Mammary epithelial cell (primary cell): ENCODE measurements at regions not wholly inside any gene's neighbourhood (a gene's known extent, or its start where the extent isn't known, plus 50 kb on each side); places are given as distances from the start of the nearest gene placed in this dataset.

ENCODE experiments used
- EZH2 ChIP-seq: IDR thresholded peaks from 2 replicates; pipeline ENCODE4 v1.6.1; 2012; ENCODE audit warnings: low read length, inconsistent platforms, borderline replicate concordance
- TF ChIP-seq, protein P1 (sequence below), 2 donors: IDR thresholded peaks in 1 of 2; conservative IDR thresholded peaks in 1 of 2; 2 replicates each; pipeline ENCODE4 v1.5.1; 2011 to 2012; ENCODE audit warnings: inconsistent platforms in 2 of 2, low read length in 2 of 2, mild to moderate bottlenecking in 2 of 2, control low read depth in 1 of 2, low read depth in 1 of 2; ENCODE audit not compliant: insufficient read depth in 1 of 2; ENCODE audit errors: extremely low read depth in 1 of 2

DNA sequence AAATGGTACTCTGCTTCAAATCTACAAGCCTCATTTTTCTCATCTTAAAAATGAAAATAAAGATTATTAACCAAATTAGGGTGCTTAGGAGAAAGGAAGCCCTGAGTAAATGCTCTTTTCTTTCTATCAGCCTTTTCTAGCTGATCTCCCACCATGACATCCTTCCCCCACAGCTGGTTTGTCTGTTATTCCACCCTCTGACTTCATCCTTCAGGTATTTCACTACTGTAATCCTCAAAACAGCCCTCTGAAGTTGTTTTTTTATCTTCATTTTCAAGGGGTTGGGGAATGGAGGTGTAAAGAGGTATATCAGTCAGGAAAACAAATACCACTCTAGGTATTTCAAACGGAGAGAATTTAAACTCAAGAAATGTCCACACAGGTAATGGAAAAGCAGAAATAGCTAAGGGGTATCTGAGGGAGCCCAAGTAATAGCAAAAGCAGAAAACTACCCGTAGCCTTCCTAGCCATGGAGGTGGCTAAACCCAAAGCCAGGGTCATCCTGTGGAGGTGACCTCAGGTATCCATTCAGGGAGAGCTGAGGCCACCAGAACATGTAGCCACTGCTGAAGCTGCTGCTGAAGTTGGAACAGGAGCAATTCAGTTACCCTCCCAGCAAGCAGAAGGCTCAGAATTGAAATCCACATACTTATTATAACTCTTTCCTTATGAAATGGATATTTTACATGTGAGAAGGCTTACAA, 990.9 kb upstream of the ACVR2A start:
- TF ChIP-seq, protein P1, sequence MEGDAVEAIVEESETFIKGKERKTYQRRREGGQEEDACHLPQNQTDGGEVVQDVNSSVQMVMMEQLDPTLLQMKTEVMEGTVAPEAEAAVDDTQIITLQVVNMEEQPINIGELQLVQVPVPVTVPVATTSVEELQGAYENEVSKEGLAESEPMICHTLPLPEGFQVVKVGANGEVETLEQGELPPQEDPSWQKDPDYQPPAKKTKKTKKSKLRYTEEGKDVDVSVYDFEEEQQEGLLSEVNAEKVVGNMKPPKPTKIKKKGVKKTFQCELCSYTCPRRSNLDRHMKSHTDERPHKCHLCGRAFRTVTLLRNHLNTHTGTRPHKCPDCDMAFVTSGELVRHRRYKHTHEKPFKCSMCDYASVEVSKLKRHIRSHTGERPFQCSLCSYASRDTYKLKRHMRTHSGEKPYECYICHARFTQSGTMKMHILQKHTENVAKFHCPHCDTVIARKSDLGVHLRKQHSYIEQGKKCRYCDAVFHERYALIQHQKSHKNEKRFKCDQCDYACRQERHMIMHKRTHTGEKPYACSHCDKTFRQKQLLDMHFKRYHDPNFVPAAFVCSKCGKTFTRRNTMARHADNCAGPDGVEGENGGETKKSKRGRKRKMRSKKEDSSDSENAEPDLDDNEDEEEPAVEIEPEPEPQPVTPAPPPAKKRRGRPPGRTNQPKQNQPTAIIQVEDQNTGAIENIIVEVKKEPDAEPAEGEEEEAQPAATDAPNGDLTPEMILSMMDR (conservative IDR thresholded peaks at IDR 0.05 in 1 of 2, IDR thresholded peaks at IDR 0.05 in 1 of 2; ENCODE audit: extremely low read depth in 1 of 2, insufficient read depth in 1 of 2, low read depth in 1 of 2, low read length in 2 of 2) = no peak
- no peak for TF ChIP-seq EZH2
